Erythroblast (primary cell): ENCODE measurements at regions not wholly inside any gene's neighbourhood (a gene's known extent, or its start where the extent isn't known, plus 50 kb on each side); places are given as distances from the start of the nearest gene placed in this dataset.

Experiments
- GATA1 ChIP-seq: IDR thresholded peaks from 2 replicates; pipeline ENCODE4 v1.6.1; 2011; ENCODE audit warnings: low read depth, mild to moderate bottlenecking, control low read depth, low read length, moderate library complexity
- POLR2A ChIP-seq: IDR thresholded peaks from 2 replicates; pipeline ENCODE4 v1.6.1; 2011; ENCODE audit warnings: mild to moderate bottlenecking, low read length

DNA sequence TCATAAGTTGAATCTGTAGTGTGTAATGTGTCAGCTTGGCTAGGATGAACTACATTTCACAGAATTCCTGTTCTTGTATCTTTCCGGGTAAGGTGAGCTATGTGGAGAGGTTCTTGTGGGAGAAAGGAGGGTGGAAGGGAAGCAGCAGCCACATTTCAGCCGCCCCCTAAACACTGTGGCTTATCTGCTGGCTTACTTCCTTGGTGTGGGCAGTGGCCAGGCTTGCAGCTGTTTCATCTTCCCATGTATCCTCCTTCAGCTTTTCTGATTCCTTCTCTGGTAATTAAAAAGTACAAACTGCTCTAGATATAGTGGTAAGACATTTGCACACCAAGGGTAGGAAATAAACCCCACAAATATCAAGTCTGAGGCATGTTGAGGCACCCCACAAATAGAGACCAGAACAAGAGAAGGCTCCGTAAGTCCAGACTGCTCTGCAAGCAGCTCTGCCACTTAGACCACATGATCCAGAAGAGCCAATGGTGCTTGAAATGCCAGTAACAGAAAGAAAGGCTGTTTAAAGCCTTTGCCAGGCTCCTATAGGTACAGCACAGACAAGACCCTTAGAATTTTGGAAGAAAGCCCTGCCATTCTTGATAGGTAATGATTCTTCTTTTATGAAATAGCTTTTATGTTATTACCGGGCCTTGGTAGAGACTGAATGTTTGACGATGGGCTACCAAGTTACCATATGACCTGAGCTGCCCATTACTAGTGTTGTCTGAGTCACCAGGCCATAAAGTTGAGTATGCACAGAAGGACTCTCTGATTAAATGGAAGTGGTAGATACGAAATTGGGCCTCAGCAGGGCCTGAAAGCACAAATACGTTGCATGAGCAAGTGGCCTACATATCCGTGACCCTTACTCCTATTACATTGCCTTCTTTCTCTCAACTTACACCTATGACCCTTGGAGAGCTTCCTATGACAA lies 215.0 kb upstream of the SGK1 start:
- TF ChIP-seq POLR2A = no peak
- TF ChIP-seq GATA1 = no peak
